SW 1271 (cell line): ENCODE measurements at regions not wholly inside any gene's neighbourhood (a gene's known extent, or its start where the extent isn't known, plus 50 kb on each side); places are given as distances from the start of the nearest gene placed in this dataset.

Experiments used
- DNase-seq, 2 experiments: peaks; one replicate each; lab custom pipeline; 2025; lab: John Stamatoyannopoulos, UW

DNA sequence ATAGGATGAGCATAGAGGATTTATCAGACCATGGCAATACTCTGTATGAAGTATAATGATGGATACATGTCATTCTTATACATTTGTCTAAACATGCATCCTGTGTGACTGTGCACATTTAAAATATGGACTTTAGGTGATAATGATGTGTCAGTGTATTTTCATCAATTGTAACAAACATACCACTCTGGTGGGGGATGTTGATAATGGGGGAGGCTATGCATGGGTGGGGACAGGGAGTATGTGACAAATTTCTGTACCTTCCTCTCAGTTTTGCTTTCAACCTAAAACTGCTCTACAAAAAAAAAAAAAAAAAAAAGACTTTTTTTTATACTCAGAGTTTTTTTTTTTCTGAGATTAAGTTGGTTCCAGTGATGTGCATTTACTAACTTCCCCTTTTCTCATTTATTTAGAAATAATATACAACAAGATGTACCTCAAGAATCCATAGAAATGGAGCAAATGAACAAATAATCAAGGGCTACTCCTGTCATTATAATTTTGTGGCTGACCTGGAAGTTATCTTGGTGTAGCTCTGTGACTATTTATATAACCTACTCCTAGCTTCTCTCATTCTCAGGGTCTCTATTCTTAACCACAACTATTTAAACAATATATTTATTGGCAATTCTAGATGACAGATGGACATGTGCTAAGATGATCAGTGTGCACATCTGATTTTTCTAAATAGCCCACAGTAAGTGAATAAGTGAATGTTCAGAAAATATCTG, 108.9 kb upstream of the ITGA4 start:
- DNase-seq = no peak

DNA sequence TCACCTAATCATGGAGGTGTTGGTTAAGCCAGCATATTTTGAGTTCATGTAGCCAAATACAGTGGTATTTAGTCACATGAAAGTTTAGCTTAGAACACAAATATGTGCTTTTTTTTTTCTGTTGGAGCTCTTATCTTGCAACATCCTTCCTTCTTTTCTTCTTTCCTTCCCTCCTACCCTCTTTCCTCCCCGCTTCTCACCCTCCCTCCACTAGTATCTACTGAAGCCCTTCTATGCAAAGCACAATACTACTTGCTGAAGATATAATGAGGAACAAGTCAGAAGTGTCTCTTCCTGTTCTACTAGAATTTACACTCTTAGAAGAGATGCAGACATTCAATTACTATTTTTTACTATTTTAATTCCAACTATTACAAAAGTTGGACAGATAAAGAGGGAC, 105.0 kb upstream of the ITGA4 start:
- DNase-seq = no peak

DNA sequence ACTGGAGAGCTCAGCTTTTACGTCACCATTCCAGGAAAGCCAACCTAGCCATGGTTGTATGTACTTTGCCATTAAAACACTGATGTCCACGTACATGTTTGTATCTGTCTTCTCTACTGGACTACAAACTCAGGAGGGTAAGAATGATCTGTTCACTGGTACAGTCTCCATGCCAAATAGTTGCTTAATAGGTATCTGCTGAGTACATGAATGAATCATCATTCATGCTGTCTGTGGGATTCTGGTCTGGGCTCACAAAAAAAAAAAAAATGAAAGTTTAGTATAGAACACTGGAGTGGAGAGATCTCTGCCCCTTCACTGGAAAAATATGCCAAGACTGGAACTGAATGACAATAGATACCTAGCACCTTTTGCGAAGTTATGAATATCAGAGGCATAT, 102.6 kb upstream of the ITGA4 start:
- no peak for DNase-seq

DNA sequence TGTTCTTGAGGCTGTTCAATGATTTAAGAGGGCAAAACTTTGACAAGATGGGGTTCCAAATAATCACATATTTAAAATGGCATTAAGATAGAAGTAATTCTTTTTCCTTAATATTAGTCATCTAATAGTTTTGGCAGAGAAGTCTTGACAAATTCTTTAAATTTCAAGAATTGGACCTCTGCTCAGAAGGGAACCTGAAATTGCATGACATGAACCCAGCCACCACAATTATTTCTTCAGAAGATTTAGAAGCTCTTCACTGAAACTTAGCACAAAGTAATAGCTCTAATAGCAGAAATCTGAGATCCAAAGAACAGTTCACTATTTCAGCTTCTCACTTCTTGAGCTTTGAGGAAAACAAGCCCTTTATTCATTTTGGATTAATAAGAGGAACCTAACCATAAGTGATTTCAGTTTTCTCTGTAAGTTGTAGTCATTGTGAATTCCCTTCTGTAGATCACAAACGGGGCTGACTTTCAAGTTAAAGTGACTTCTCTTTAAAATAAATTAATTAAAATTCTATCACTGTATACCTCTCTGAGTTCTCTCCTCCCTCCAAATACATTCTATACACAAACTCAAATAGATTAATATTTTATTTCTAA, 100.6 kb upstream of the ITGA4 start:
- no peak for DNase-seq

DNA sequence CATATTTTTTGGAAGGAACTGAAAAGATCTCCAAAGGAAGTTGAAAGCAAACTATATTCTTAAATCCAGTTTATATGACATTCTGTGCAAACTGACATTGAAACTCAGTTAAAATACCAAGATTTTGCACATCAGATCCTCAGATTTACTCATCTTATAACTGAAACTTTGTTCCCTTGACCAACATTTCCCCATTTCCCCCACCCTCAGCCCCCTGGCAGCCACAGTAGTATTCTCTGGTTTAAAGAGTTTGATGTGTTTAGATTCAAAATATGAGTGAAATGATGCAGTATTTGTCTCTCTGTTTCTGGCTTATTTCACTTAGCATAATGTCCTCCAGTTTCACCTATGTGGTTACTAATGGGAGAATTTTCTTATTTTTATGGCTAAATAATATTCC, 99.2 kb upstream of the ITGA4 start:
- DNase-seq = no peak

DNA sequence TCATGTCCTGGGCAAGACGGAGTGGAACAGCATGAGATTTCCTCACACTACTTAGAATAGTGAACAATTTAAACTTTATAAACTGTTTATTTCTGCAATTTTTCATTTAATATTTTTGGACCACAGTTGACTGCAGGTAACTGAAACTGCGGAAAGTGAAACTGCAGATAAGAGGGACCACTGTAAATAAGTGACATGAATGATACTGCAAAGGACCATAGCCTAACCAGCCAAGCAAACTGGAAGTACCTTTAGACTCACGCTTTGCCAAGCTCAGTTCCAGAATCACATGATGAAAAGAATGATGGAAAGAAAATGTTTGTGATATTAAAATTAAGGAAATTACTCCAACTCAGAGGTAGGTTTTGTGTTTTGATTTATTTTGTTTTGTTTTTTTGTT, 94.6 kb upstream of the ITGA4 start:
- no peak for DNase-seq

DNA sequence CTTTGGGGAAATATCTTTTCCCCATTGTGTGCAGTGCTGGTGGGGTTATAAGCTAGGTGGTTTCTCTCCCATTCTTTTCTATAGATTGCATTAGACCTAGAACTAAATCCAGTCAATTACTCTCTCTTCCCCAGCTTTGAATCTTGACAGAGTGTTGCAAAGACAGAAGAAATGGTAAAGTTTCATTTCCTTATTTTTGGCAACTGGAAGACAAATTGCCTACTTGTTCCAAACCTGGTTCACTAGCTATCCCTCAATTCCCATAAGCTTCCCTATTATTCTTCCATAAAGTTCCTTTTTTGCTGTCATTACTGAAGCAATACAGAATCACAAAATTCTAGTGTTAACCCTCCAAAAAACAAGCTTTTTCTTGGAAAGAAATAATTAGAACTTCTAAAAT, 94.0 kb upstream of the ITGA4 start:
- no peak for DNase-seq

DNA sequence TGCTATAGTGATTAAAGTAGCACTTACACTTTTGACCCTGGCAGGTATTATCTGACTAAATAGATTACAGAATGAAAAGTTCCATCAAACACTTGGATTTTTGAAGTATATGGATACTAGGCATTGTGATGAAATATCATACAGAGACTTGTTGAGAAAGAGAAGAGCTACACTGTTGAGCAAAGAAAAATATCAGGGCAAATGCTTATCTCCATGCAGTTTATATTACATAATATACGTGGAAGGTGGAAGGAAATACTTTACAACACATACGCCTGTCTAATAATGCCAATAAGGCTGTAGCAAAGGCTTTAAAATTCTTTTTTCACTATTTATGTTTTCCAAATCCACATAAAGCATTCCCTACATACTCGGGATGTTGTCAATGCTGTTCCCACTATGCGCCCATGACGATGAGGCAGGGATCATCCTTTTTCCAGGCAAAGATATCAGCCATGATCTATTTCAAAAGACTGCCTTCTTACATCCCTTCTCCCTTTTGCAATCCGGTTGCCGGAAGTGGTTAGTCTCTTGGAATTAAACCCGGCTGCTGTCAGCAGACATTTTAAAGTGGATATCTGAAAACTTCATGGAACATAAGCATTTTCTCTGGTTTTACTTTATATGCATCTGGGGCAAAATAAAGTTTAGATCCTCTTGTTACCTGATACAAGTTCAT, 92.6 kb upstream of the ITGA4 start:
- no peak for DNase-seq

DNA sequence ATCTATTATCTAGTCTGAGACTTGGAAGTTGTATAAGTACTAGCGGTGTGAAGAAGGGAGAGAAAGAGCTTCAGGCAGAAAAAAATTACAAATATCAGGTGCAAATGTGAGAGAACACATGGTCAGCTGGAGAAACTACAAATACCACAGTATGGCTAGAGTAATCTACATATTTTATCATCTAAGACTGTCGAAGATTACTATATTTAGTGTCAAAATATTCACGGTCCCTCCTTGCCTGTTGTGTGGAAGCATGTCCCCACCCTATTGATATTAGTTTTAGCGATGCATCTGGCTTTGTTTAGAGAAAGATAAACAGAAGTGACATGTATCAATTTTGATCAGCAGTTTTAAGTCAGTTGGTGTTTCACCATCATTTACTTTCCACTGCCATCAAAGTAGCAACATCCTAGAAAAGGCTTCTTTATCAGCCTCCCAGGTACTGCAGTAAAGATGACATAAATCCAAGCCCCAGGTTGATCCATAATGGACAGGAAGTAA, 90.5 kb upstream of the ITGA4 start:
- no peak for DNase-seq

DNA sequence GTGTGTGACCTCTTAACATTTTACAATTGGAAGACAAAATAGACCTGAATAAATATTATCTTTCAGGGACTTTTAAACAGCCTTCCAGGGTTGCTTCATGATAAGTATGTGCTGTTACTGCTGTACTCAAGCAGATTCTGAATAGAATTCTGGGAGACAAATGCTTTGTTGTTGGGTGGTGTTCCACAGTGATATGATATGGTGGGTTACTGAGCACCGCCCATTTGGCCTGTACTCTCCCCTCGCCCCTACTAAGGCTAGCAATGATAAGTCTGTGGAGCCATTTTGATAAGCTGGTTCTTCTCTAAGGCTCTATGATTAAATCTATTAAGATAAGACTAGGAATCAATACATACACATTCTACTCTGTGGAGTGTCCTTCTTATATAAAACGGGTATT, 89.8 kb upstream of the ITGA4 start:
- no peak for DNase-seq

DNA sequence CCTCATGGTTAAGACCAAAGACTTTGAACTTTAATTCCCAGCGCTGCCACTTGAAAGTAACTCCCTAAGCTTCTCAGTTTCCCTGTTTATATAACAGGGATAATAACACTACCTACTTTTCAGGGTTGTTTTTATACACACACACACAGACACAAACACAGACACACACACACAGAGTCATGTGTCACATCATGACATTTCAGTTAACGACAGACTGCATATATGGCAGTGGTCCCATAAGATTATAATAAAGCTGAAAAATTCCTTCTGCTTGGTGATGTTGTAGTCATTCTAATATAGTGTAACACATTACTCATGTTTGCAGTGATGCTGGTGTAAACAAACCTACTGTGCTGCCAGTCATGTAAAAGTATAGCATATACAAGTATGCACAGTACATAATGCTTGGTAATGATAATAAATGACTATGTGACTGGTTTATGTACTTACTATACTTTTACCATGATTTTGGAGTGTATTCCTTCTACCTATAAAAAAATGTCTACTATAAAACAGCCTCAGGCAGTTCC, 89.2 kb upstream of the ITGA4 start:
- DNase-seq = no peak

DNA sequence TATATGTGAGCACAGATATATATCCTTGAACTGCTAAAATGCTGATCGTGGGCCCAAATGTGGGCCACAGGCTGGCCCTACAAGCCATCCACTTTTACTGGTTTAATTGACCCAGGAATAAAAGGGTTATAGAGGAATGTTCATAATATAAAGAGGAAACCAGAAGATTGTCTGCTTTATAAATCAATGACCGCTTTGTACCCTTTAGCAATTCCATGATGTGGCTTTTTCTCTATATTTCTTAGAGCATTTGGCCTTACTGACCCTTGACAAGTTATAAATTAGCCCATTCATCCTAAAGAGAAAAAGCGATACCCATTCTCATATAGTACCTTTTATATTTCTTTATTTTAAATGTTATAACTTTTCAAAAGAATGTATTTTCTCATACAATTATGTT, 87.1 kb upstream of the ITGA4 start:
- no peak for DNase-seq

DNA sequence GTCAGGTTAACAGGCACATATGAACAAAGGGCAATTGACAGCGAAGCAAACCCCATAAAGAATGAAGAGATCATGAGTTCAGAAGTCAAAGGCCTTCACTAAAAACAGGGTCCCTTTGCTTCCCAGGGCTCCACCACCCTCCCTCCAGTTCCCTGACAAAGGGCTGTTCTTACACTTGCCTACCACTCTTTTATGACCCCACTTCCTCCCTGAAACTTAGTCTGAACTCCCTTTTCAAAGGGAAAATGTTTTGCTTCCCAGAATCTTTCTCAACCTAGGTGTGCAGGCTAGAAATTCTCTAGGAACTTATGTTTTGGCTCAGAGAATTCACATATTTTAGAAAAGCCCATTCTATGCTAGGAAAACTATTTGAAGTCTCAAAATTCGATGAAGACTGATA, 86.0 kb upstream of the ITGA4 start:
- no peak for DNase-seq

DNA sequence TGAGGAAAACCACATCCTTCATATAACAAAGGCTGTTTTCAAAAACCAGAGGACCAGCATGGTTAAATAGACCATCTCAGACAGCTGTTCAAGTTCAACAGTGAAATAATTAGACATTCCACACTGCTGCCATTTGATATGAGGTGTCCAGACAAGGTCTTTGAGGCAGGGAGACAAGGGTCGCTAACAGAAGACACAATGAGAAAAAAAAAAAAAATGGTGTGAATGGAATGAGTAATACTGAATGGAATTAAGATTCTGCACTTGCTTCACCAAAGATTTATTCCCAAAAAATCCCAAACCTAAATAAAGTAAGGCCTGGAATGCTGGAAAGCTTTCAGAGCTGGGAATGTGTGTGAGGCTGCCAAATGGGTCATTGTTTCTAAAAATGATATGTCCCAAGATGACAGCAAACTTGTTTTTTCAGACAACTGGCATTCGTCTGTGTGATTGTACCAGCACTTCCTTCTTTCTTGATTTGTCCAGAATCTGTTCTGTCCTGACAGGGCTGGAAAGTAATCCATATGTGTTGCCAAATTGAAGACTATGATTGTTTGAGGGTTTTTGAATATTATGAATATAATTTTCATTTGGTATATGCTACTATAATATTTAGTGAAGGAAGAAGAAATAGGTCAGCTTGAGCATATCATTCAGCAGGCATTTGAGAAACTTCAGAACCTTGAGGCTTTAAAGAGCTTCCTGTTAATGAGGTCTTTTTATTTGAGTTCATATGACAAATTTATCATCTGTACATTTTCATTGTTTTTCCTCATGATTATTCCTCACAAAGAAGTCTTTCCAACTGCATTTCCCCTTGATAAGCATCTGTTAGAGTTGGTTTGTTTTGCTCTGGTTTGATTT, 85.2 kb upstream of the ITGA4 start:
- no peak for DNase-seq

DNA sequence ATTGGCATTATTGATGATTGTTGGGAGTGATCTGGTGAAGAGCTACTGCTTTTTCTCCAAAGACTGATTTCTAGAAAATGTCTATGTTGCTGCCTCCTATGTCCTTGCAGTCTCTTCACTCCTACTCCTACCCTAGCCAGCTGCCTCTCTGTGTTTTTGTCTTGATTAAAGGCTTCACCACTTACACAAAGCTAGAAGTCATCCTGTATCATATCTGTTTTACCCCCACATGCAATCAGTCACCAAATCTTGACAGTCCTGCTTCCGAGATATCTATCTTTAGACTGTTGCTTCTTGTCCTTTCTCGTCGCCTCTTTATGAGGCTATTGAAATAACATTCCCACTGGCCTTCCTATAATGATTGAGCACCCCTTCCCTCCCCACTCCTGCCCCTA, 84.5 kb upstream of the ITGA4 start:
- DNase-seq = no peak

DNA sequence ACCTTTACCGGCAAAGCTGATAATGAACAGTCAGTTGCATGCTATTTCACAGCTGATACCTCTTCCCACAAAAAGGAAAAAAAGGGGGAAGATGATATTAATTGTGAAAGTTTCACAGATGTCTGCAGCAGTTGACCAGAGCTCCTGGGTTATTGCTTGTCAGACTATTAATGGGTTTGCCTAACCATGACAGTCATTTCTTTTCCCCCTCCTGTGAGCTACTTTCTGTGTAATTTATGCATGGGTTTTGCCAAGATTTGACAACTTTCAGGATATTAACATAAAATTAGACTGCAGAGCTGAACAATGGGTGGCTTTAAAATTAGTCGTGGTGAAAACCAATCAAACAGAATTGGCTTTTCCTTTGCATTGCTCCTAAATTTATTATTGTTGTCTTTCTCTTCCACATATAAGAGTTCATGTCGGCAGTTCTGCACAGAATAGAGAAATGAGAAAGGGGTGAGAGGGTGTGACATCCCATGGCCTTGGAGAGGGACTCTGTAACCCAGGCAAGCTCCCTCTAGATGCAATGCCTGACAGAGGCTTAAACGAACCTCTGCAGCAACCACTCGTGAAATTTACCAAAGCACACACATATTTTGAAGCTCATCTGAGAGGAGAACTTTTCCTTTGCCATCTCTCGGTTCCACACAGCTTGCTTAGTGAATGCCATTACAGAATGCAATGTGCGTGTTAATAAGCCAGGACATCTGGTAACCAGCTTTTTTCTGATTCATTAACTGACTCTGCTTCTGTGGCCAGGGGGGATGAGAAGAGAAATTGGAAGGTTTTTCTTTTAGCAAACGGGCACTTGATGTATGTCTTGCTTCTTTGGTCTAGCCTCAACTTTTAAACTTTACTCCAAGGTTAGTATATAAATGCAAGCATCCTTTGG, 82.2 kb upstream of the ITGA4 start:
- DNase-seq = no peak

DNA sequence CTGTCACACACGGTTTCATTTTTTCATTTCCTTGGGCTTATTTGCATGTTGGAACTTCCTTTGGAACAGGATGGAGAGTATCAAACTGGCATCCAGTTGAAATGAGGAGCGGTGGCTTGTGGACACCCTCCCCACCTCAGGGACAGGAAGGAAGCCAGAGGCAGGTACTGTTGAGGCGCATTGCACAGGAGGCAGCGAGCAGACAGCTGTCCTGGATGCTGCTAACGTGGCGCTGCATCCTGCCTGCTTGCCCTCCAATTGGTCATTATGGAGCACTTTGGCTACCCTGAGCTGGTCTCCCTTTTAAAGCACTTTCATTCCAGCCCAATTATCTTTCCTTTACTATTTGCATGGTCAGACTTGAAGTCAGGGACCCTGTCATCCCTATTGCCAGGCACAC, 80.7 kb upstream of the ITGA4 start:
- no peak for DNase-seq

DNA sequence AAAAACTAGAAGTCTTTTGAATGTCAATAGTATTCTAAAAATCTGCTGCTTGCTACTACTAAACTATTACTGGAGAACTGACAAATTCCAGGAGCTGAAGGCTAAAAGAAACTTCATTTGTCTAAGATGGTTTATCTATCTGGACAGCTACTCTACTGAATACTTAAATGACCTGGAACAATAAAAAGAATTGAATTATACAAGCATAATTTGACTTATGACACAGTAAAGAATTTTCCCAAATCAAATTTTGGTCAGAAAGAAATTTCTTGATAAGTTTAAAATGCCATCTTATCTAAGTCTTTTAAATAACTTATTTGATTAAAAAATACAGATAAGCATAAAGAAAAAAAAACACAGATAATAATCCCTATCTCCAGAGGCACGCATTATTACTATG, 80.2 kb upstream of the ITGA4 start:
- DNase-seq = no peak

DNA sequence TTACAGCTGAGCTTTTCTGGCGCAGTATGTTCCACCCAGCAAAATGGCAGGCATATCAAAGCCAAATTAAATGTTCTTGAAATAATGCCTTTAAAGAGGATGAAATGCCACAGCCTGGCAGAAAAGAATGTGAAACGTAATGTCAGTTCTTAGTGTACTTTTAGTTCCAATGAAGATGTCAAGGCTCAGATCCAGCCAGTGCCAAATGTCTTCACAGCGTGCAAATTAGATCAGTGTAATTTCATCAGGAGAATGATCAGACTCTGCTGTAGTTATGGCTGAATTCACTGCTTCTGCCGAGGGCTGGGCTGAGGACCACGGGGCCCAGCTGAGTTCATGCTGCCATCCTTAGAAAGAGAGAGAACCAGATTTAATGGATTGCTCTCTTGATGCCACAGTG, 78.7 kb upstream of the ITGA4 start:
- DNase-seq = no peak

DNA sequence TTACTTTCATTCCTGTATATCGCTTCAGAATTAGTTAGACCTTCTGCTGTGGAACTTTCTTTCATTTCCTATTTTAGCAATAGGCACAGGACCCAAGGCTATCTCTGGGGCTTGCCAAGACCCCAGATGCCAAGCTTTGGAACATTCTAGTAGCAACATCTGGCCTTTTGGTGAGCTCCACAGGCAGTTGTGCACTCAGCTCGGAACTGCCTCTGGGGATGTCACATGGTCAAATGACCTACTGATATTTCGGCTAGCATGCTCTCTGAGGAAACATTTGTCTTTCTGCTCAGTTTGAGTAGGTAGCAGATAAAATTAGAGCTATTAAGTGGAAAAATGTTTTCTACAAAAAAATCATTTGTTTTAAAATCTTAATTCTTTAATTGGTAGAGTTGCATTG, 76.6 kb upstream of the ITGA4 start:
- no peak for DNase-seq

DNA sequence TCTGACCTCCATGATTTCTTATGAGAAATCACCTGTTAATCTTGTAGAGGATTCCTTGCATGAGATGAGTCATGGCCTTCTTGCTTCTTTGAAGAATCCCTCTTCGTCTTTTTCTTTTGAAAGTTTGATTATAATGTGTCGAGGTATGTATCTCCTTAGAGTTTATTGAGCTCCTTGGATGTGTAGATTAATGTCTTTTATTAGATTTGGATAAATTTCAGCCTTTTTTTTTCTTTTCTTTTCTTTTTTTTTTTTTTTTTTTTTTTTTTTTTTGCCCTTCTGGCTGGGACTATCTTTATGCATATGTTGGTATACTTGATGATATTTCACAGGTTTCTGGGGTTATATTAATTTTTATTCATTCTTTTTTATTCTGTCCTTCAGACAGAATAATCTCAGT, 72.3 kb upstream of the ITGA4 start:
- no peak for DNase-seq
